Ovary (tissue), 3 donors: ENCODE measurements at regions not wholly inside any gene's neighbourhood (a gene's known extent, or its start where the extent isn't known, plus 50 kb on each side); places are given as distances from the start of the nearest gene placed in this dataset.

Experiments used
- CTCF ChIP-seq, 3 donors: fragments of 450-650 bp in 2 of 3; fragments of 200-600 bp in 1 of 3; IDR thresholded peaks; one replicate each; pipeline versions ENCODE4 v1.5.1 to v1.8.0; 2016 to 2022; ENCODE audit warnings: antibody characterized with exemption in 3 of 3, mild to moderate bottlenecking in 1 of 3
- EP300 ChIP-seq: sonication (generic); formaldehyde crosslinking; IDR thresholded peaks from one replicate; pipeline ENCODE4 v1.6.1; 2017; ENCODE audit warnings: antibody characterized with exemption
- POLR2A ChIP-seq: fragments of 450-650 bp; IDR thresholded peaks from one replicate; pipeline ENCODE4 v1.6.1; 2017; ENCODE audit warnings: antibody characterized with exemption, mild to moderate bottlenecking, moderate library complexity
- donor health status: DM: no; HTN: no; CAD: no.

- TF ChIP-seq POLR2A (no peak), CTCF (IDR thresholded peaks at IDR 0.05) (no peak), EP300 (no peak)
Observed at GRCh38 chr6:62626661-62627060, 340.6 kb upstream of the KHDRBS2 start.
